ENCODE measurements at regions not wholly inside any gene's neighbourhood (a gene's known extent, or its start where the extent isn't known, plus 50 kb on each side); places are given as distances from the start of the nearest gene placed in this dataset.

DNA sequence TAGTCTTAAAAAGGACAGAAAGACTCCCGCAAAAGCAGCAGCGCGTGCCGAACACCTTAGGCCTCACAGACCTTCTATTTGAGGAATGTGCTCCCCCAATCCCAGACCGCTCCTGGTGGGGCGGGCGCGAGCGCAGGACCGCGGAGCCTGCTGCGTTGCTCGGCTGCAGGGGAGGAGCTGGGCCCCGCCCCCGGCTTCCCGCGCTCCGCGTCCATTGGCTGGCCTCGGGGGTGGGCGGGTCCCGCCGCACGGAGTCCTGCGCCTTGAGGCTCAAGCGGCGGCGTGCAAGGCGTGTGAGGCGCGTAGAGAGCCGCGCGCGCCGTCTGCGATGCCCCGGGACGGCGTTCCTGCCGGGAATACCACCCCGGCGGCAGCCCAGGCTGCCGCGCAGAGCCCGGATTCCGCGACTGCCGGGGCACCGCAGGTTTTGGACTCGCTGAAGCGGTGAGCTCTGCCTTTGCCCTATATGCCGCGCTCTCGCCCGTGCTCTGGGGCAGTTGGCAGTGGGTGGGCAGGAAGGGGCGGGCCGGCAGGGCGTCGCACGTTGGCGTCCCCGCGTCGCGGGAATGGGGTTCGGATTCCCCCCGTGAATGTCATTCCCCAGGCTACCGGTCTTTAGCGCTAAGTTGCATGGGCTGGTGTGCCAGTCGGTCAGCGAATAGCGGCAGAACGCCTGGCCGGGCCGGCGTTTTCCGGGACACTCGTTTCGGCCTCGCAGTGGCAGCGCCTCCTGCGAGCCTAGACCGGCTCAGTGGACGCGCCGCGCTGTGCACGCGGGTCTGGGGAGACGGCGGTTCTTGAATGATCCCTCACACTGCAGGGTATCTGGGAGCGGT is 49.6 kb upstream of the PAIP2B start (continued):
- TF ChIP-seq, protein P1, sequence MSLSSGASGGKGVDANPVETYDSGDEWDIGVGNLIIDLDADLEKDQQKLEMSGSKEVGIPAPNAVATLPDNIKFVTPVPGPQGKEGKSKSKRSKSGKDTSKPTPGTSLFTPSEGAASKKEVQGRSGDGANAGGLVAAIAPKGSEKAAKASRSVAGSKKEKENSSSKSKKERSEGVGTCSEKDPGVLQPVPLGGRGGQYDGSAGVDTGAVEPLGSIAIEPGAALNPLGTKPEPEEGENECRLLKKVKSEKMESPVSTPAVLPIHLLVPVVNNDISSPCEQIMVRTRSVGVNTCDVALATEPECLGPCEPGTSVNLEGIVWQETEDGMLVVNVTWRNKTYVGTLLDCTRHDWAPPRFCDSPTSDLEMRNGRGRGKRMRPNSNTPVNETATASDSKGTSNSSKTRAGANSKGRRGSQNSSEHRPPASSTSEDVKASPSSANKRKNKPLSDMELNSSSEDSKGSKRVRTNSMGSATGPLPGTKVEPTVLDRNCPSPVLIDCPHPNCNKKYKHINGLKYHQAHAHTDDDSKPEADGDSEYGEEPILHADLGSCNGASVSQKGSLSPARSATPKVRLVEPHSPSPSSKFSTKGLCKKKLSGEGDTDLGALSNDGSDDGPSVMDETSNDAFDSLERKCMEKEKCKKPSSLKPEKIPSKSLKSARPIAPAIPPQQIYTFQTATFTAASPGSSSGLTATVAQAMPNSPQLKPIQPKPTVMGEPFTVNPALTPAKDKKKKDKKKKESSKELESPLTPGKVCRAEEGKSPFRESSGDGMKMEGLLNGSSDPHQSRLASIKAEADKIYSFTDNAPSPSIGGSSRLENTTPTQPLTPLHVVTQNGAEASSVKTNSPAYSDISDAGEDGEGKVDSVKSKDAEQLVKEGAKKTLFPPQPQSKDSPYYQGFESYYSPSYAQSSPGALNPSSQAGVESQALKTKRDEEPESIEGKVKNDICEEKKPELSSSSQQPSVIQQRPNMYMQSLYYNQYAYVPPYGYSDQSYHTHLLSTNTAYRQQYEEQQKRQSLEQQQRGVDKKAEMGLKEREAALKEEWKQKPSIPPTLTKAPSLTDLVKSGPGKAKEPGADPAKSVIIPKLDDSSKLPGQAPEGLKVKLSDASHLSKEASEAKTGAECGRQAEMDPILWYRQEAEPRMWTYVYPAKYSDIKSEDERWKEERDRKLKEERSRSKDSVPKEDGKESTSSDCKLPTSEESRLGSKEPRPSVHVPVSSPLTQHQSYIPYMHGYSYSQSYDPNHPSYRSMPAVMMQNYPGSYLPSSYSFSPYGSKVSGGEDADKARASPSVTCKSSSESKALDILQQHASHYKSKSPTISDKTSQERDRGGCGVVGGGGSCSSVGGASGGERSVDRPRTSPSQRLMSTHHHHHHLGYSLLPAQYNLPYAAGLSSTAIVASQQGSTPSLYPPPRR (CRISPR knock-in tag; IDR thresholded peaks at IDR 0.05; ENCODE audit: borderline replicate concordance): 0 out of 2 replicates have a peak, but pooled peaks have one; percentile 45
- peak; percentile 90; the same call in 1 of the 2 replicates for TF ChIP-seq REXO4 (CRISPR knock-in tag; IDR thresholded peaks at IDR 0.05; ENCODE audit: borderline replicate concordance)
- TF ChIP-seq ELF3 (CRISPR knock-in tag; IDR thresholded peaks at IDR 0.05): peak; percentile 32; the same call in 1 of the 2 replicates
- TF ChIP-seq, protein P2, sequence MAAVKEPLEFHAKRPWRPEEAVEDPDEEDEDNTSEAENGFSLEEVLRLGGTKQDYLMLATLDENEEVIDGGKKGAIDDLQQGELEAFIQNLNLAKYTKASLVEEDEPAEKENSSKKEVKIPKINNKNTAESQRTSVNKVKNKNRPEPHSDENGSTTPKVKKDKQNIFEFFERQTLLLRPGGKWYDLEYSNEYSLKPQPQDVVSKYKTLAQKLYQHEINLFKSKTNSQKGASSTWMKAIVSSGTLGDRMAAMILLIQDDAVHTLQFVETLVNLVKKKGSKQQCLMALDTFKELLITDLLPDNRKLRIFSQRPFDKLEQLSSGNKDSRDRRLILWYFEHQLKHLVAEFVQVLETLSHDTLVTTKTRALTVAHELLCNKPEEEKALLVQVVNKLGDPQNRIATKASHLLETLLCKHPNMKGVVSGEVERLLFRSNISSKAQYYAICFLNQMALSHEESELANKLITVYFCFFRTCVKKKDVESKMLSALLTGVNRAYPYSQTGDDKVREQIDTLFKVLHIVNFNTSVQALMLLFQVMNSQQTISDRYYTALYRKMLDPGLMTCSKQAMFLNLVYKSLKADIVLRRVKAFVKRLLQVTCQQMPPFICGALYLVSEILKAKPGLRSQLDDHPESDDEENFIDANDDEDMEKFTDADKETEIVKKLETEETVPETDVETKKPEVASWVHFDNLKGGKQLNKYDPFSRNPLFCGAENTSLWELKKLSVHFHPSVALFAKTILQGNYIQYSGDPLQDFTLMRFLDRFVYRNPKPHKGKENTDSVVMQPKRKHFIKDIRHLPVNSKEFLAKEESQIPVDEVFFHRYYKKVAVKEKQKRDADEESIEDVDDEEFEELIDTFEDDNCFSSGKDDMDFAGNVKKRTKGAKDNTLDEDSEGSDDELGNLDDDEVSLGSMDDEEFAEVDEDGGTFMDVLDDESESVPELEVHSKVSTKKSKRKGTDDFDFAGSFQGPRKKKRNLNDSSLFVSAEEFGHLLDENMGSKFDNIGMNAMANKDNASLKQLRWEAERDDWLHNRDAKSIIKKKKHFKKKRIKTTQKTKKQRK (IDR thresholded peaks at IDR 0.05; ENCODE audit: low read length): no peak
- no peak for TF ChIP-seq TEAD3 (CRISPR knock-in tag; optimal IDR thresholded peaks at IDR 0.05; ENCODE audit: borderline replicate concordance)
- no peak for TF ChIP-seq ZNF850 (CRISPR knock-in tag; conservative IDR thresholded peaks at IDR 0.05)
- peak; percentile 82 for TF ChIP-seq ZSCAN31 (CRISPR knock-in tag; IDR thresholded peaks at IDR 0.05; ENCODE audit: low read depth)
- 0 out of 2 replicates have a peak, but pooled peaks have one; percentile 34 for TF ChIP-seq ZNF562 (CRISPR knock-in tag; IDR thresholded peaks at IDR 0.05; ENCODE audit: borderline replicate concordance)
- 0 out of 2 replicates have a peak, but pooled peaks have one; percentile 12 for TF ChIP-seq NFIB (CRISPR knock-in tag; IDR thresholded peaks at IDR 0.05; ENCODE audit: borderline replicate concordance)
- peak; percentile 33; the same call in 1 of the 2 replicates for TF ChIP-seq SAP130 (CRISPR knock-in tag; IDR thresholded peaks at IDR 0.05; ENCODE audit: low read depth)
- peak; percentile 68; the same call in 1 of the 2 replicates for TF ChIP-seq TOPORS (CRISPR knock-in tag; IDR thresholded peaks at IDR 0.05)
- TF ChIP-seq ZNF841 (CRISPR knock-in tag; IDR thresholded peaks at IDR 0.05; ENCODE audit: borderline replicate concordance): 0 out of 2 replicates have a peak, but pooled peaks have one; percentile 81
- TF ChIP-seq SPEN (CRISPR knock-in tag; IDR thresholded peaks at IDR 0.05; ENCODE audit: low read depth): peak; percentile 56
- no peak for TF ChIP-seq RFX5 (IDR thresholded peaks at IDR 0.05; ENCODE audit: low read depth, low read length)
- no peak for TF ChIP-seq KLF13 (CRISPR knock-in tag; IDR thresholded peaks at IDR 0.05)
- TF ChIP-seq NR2F6 (IDR thresholded peaks at IDR 0.05): no peak
- no peak for TF ChIP-seq NR2F6 (CRISPR knock-in tag; IDR thresholded peaks at IDR 0.05)
- no peak for TF ChIP-seq ZNF10 (CRISPR knock-in tag; IDR thresholded peaks at IDR 0.05; ENCODE audit: borderline replicate concordance, low read depth)
- 0 out of 2 replicates have a peak, but pooled peaks have one; percentile 30 for TF ChIP-seq GATAD1 (CRISPR knock-in tag; IDR thresholded peaks at IDR 0.05)
- no peak for TF ChIP-seq STAT5B (CRISPR knock-in tag; IDR thresholded peaks at IDR 0.05)
- no peak for TF ChIP-seq RELA (CRISPR knock-in tag; IDR thresholded peaks at IDR 0.05)
- no peak for TF ChIP-seq SRSF1 (optimal IDR thresholded peaks at IDR 0.05; ENCODE audit: low read depth, low read length)
- no peak for TF ChIP-seq PITX1 (CRISPR knock-in tag; IDR thresholded peaks at IDR 0.05)

Data from HepG2 (cell line).